ENCODE measurements at regions not wholly inside any gene's neighbourhood (a gene's known extent, or its start where the extent isn't known, plus 50 kb on each side); places are given as distances from the start of the nearest gene placed in this dataset.
"Not testable (repeated sequence)": the region's sequence is repeated elsewhere in the genome, so short reads cannot be mapped to it uniquely, and the experiment has no call there.

GRCh38 chr1:14281412-14281811 is 317.1 kb upstream of the KAZN start:
- H3K4me3 ChIP-seq (ENCODE audit: low read length in 2 of 2) = no peak overlapping the region
- H3K27me3 ChIP-seq (ENCODE audit: control insufficient read depth in 2 of 2, insufficient read depth in 1 of 2, low read length in 1 of 2) = no peaks in the 10 kb centered on the region
- DNase-seq (ENCODE audit: low read depth in 6 of 9, low spot score in 9 of 9) = no peak
- H3K36me3 ChIP-seq (ENCODE audit: control insufficient read depth in 2 of 2, insufficient read depth in 2 of 2, low read length in 1 of 2) = no peaks in the 10 kb centered on the region
- 100% methylated on average over 1 of the region's 1 CpG for WGBS
- H3K9me3 ChIP-seq (ENCODE audit: control insufficient read depth in 2 of 2, insufficient read depth in 1 of 2, low read length in 1 of 2) = no peaks in the 10 kb centered on the region
- H3K27ac ChIP-seq (ENCODE audit: low read depth in 1 of 2, low read length in 1 of 2) = no peak overlapping the region
- H3K4me1 ChIP-seq (ENCODE audit: control insufficient read depth in 2 of 2, insufficient read depth in 2 of 2, low read length in 2 of 2) = no peaks in the 10 kb centered on the region

- Histone ChIP-seq H3K36me3 (ENCODE audit: control insufficient read depth in 2 of 2, insufficient read depth in 2 of 2, low read length in 1 of 2) (no peaks in the 10 kb centered on the region), H3K9me3 (ENCODE audit: control insufficient read depth in 2 of 2, insufficient read depth in 1 of 2, low read length in 1 of 2) (no peaks in the 10 kb centered on the region), H3K4me3 (ENCODE audit: low read length in 2 of 2) (no peak overlapping the region), H3K27ac (ENCODE audit: low read depth in 1 of 2, low read length in 1 of 2) (no peak overlapping the region), H3K4me1 (ENCODE audit: control insufficient read depth in 2 of 2, insufficient read depth in 2 of 2, low read length in 2 of 2) (no peaks in the 10 kb centered on the region), H3K27me3 (ENCODE audit: control insufficient read depth in 2 of 2, insufficient read depth in 1 of 2, low read length in 1 of 2) (no peaks in the 10 kb centered on the region)
- DNase-seq (ENCODE audit: low read depth in 6 of 9, low spot score in 9 of 9) = no peak
- WGBS = 41% methylated on average over 7 of the region's 7 CpGs
These were observed 315.8 kb upstream of the KAZN start for GRCh38 chr1:14282707-14283106.

- no peak for DNase-seq (ENCODE audit: low read depth in 6 of 9, low spot score in 9 of 9)
- Histone ChIP-seq H3K36me3 (ENCODE audit: control insufficient read depth in 2 of 2, insufficient read depth in 2 of 2, low read length in 1 of 2) (no peaks in the 10 kb centered on the region), H3K9me3 (ENCODE audit: control insufficient read depth in 2 of 2, insufficient read depth in 1 of 2, low read length in 1 of 2) (no peaks in the 10 kb centered on the region), H3K27me3 (ENCODE audit: control insufficient read depth in 2 of 2, insufficient read depth in 1 of 2, low read length in 1 of 2) (no peaks in the 10 kb centered on the region), H3K4me3 (ENCODE audit: low read length in 2 of 2) (no peak overlapping the region), H3K4me1 (ENCODE audit: control insufficient read depth in 2 of 2, insufficient read depth in 2 of 2, low read length in 2 of 2) (no peaks in the 10 kb centered on the region), H3K27ac (ENCODE audit: low read depth in 1 of 2, low read length in 1 of 2) (no peak overlapping the region)
- WGBS = 100% methylated on average over 2 of the region's 2 CpGs
These were observed 313.2 kb upstream of the KAZN start for GRCh38 chr1:14285238-14285637.

- Histone ChIP-seq H3K4me1 (ENCODE audit: control insufficient read depth in 2 of 2, insufficient read depth in 2 of 2, low read length in 2 of 2) (peaks cover 11 to 18% of the 10 kb centered on the region in 2 donors), H3K27ac (ENCODE audit: low read depth in 1 of 2, low read length in 1 of 2) (peak overlapping the region in 1 of 2 donors; percentile 84)
- H3K9me3 ChIP-seq (ENCODE audit: control insufficient read depth in 2 of 2, insufficient read depth in 1 of 2, low read length in 1 of 2); H3K27me3 ChIP-seq (ENCODE audit: control insufficient read depth in 2 of 2, insufficient read depth in 1 of 2, low read length in 1 of 2); H3K36me3 ChIP-seq (ENCODE audit: control insufficient read depth in 2 of 2, insufficient read depth in 2 of 2, low read length in 1 of 2); DNase-seq (ENCODE audit: low read depth in 6 of 9, low spot score in 9 of 9); H3K4me3 ChIP-seq (ENCODE audit: low read length in 2 of 2): not testable (repeated sequence)
- WGBS = 73% methylated on average over 6 of the region's 6 CpGs
These were observed 307.3 kb upstream of the KAZN start for GRCh38 chr1:14291182-14291581.

GRCh38 chr1:14292520-14292919 is 306.0 kb upstream of the KAZN start:
- H3K4me1 ChIP-seq (ENCODE audit: control insufficient read depth in 2 of 2, insufficient read depth in 2 of 2, low read length in 2 of 2) = peaks cover 11 to 18% of the 10 kb centered on the region in 2 donors
- peak; percentile 6 to 65 (median 32) for DNase-seq (ENCODE audit: low read depth in 6 of 9, low spot score in 9 of 9)
- no peak overlapping the region for H3K4me3 ChIP-seq (ENCODE audit: low read length in 2 of 2)
- 57% methylated on average over 7 of the region's 7 CpGs for WGBS
- H3K27me3 ChIP-seq (ENCODE audit: control insufficient read depth in 2 of 2, insufficient read depth in 1 of 2, low read length in 1 of 2) = no peaks in the 10 kb centered on the region
- peak overlapping the region; percentile 70 to 84 for H3K27ac ChIP-seq (ENCODE audit: low read depth in 1 of 2, low read length in 1 of 2)
- no peaks in the 10 kb centered on the region for H3K36me3 ChIP-seq (ENCODE audit: control insufficient read depth in 2 of 2, insufficient read depth in 2 of 2, low read length in 1 of 2)
- no peaks in the 10 kb centered on the region for H3K9me3 ChIP-seq (ENCODE audit: control insufficient read depth in 2 of 2, insufficient read depth in 1 of 2, low read length in 1 of 2)

- Histone ChIP-seq H3K4me1 (ENCODE audit: control insufficient read depth in 2 of 2, insufficient read depth in 2 of 2, low read length in 2 of 2) (peaks cover 11 to 18% of the 10 kb centered on the region in 2 donors), H3K27me3 (ENCODE audit: control insufficient read depth in 2 of 2, insufficient read depth in 1 of 2, low read length in 1 of 2) (no peaks in the 10 kb centered on the region), H3K9me3 (ENCODE audit: control insufficient read depth in 2 of 2, insufficient read depth in 1 of 2, low read length in 1 of 2) (no peaks in the 10 kb centered on the region), H3K27ac (ENCODE audit: low read depth in 1 of 2, low read length in 1 of 2) (no peak overlapping the region), H3K36me3 (ENCODE audit: control insufficient read depth in 2 of 2, insufficient read depth in 2 of 2, low read length in 1 of 2) (no peaks in the 10 kb centered on the region), H3K4me3 (ENCODE audit: low read length in 2 of 2) (no peak overlapping the region)
- DNase-seq (ENCODE audit: low read depth in 6 of 9, low spot score in 9 of 9) = no peak
- 96% methylated on average over 5 of the region's 5 CpGs for WGBS
These were observed 304.5 kb upstream of the KAZN start for GRCh38 chr1:14294006-14294405.

- no peaks in the 10 kb centered on the region for H3K9me3 ChIP-seq (ENCODE audit: control insufficient read depth in 2 of 2, insufficient read depth in 1 of 2, low read length in 1 of 2)
- DNase-seq (ENCODE audit: low read depth in 6 of 9, low spot score in 9 of 9) = no peak
- no peaks in the 10 kb centered on the region for H3K36me3 ChIP-seq (ENCODE audit: control insufficient read depth in 2 of 2, insufficient read depth in 2 of 2, low read length in 1 of 2)
- peaks cover 11 to 18% of the 10 kb centered on the region in 2 donors for H3K4me1 ChIP-seq (ENCODE audit: control insufficient read depth in 2 of 2, insufficient read depth in 2 of 2, low read length in 2 of 2)
- 80% methylated on average over 3 of the region's 3 CpGs for WGBS
- no peaks in the 10 kb centered on the region for H3K27me3 ChIP-seq (ENCODE audit: control insufficient read depth in 2 of 2, insufficient read depth in 1 of 2, low read length in 1 of 2)
- no peak overlapping the region for H3K27ac ChIP-seq (ENCODE audit: low read depth in 1 of 2, low read length in 1 of 2)
- H3K4me3 ChIP-seq (ENCODE audit: low read length in 2 of 2) = no peak overlapping the region
These were observed 303.5 kb upstream of the KAZN start for GRCh38 chr1:14294860-14295536.

GRCh38 chr1:14296795-14297194 is 301.7 kb upstream of the KAZN start:
- H3K27me3 ChIP-seq (ENCODE audit: control insufficient read depth in 2 of 2, insufficient read depth in 1 of 2, low read length in 1 of 2) = no peaks in the 10 kb centered on the region

GRCh38 chr1:14297356-14297755 is 301.1 kb upstream of the KAZN start:
- Histone ChIP-seq H3K27ac (ENCODE audit: low read depth in 1 of 2, low read length in 1 of 2) (no peak overlapping the region), H3K36me3 (ENCODE audit: control insufficient read depth in 2 of 2, insufficient read depth in 2 of 2, low read length in 1 of 2) (no peaks in the 10 kb centered on the region), H3K9me3 (ENCODE audit: control insufficient read depth in 2 of 2, insufficient read depth in 1 of 2, low read length in 1 of 2) (no peaks in the 10 kb centered on the region), H3K27me3 (ENCODE audit: control insufficient read depth in 2 of 2, insufficient read depth in 1 of 2, low read length in 1 of 2) (no peaks in the 10 kb centered on the region), H3K4me1 (ENCODE audit: control insufficient read depth in 2 of 2, insufficient read depth in 2 of 2, low read length in 2 of 2) (peaks cover 9 to 16% of the 10 kb centered on the region in 2 donors), H3K4me3 (ENCODE audit: low read length in 2 of 2) (no peak overlapping the region)
- no peak for DNase-seq (ENCODE audit: low read depth in 6 of 9, low spot score in 9 of 9)
- 72% methylated on average over 3 of the region's 3 CpGs for WGBS

More at GRCh38 chr1:14296795-14297194, 301.7 kb upstream of the KAZN start:
- Histone ChIP-seq H3K4me3 (ENCODE audit: low read length in 2 of 2) (no peak overlapping the region), H3K36me3 (ENCODE audit: control insufficient read depth in 2 of 2, insufficient read depth in 2 of 2, low read length in 1 of 2) (no peaks in the 10 kb centered on the region), H3K4me1 (ENCODE audit: control insufficient read depth in 2 of 2, insufficient read depth in 2 of 2, low read length in 2 of 2) (peaks cover 11 to 17% of the 10 kb centered on the region in 2 donors), H3K9me3 (ENCODE audit: control insufficient read depth in 2 of 2, insufficient read depth in 1 of 2, low read length in 1 of 2) (no peaks in the 10 kb centered on the region), H3K27ac (ENCODE audit: low read depth in 1 of 2, low read length in 1 of 2) (no peak overlapping the region)
- 93% methylated on average over 3 of the region's 3 CpGs for WGBS
- DNase-seq (ENCODE audit: low read depth in 6 of 9, low spot score in 9 of 9) = no peak
